Dedifferentiated amniotic fluid mesenchymal stem cell (primary cell): ENCODE measurements at regions not wholly inside any gene's neighbourhood (a gene's known extent, or its start where the extent isn't known, plus 50 kb on each side); places are given as distances from the start of the nearest gene placed in this dataset.

ENCODE experiments used
- DNase-seq: peaks from one replicate; pipeline ENCODE4 v3.0.0-alpha.2; 2016; ENCODE audit errors: extremely low spot score

- no peak for DNase-seq
Measured at GRCh38 chr18:56224669-56225561, 413.5 kb downstream of the TXNL1 start.

GRCh38 chr18:56221195-56222065 lies 417.0 kb downstream of the TXNL1 start:
- DNase-seq = no peak

GRCh38 chr18:56217406-56217805 lies 421.0 kb downstream of the TXNL1 start:
- DNase-seq = no peak

- DNase-seq = no peak
Measured at GRCh38 chr18:56214706-56215105, 423.7 kb downstream of the TXNL1 start.

GRCh38 chr18:56210520-56210919 lies 427.9 kb downstream of the TXNL1 start:
- DNase-seq = no peak

- no peak for DNase-seq
Measured at GRCh38 chr18:56207989-56208388, 430.4 kb downstream of the TXNL1 start.

- DNase-seq = no peak
Measured at GRCh38 chr18:56204052-56204451, 434.3 kb downstream of the TXNL1 start.

- DNase-seq = no peak
Measured at GRCh38 chr18:56202678-56203077, 435.7 kb downstream of the TXNL1 start.

GRCh38 chr18:56200381-56200911 lies 437.9 kb downstream of the TXNL1 start:
- DNase-seq = peak; percentile 32

GRCh38 chr18:56199580-56200330 lies 438.6 kb downstream of the TXNL1 start:
- DNase-seq = no peak

- no peak for DNase-seq
Measured at GRCh38 chr18:56197241-56197859, 441.0 kb downstream of the TXNL1 start.

- DNase-seq = no peak
Measured at GRCh38 chr18:56196495-56197225, 441.7 kb downstream of the TXNL1 start.

- no peak for DNase-seq
Measured at GRCh38 chr18:56191334-56191733, 447.1 kb downstream of the TXNL1 start.

GRCh38 chr18:56189615-56190014 lies 448.8 kb downstream of the TXNL1 start:
- DNase-seq = no peak

GRCh38 chr18:56188529-56189275 lies 449.7 kb downstream of the TXNL1 start:
- no peak for DNase-seq

GRCh38 chr18:56186319-56186718 lies 452.1 kb downstream of the TXNL1 start:
- no peak for DNase-seq

GRCh38 chr18:56185126-56185525 lies 453.3 kb downstream of the TXNL1 start:
- DNase-seq = no peak

GRCh38 chr18:56176751-56177150 lies 461.6 kb downstream of the TXNL1 start:
- DNase-seq = no peak

GRCh38 chr18:56175330-56176001 lies 462.9 kb downstream of the TXNL1 start:
- DNase-seq = no peak
